ENCODE measurements at regions not wholly inside any gene's neighbourhood (a gene's known extent, or its start where the extent isn't known, plus 50 kb on each side); places are given as distances from the start of the nearest gene placed in this dataset.
"Not testable (repeated sequence)": the region's sequence is repeated elsewhere in the genome, so short reads cannot be mapped to it uniquely, and the experiment has no call there.

DNA sequence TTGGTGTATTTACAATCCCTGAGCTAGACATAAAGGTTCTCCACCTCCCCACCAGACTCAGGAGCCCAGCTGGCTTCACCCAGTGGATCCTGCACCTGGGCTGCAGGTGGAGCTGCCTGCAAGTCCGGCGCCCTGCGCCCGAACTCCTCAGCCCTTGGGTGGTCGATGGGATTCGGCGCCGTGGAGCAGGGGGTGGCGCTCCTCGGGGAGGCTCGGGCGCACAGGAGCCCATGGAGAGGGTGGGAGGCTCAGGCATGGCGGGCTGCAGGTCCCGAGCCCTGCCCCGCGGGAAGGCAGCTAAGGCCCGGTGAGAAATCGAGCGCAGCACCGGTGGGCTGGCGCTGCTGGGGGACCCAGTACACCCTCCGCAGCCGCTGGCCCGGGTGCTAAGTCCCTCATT, 1291.6 kb downstream of the ADGRL3 start:
- not testable (repeated sequence) for H4K12ac ChIP-seq (ENCODE audit: low read depth, low read length); H3K79me1 ChIP-seq (ENCODE audit: low read length); H2BK12ac ChIP-seq (ENCODE audit: low read length); H2BK120ac ChIP-seq (ENCODE audit: insufficient read depth, low read length, poor library complexity); H3K79me2 ChIP-seq (ENCODE audit: control insufficient read depth, insufficient read depth, low read length, poor library complexity); H3K9ac ChIP-seq (ENCODE audit: low read length); H3K18ac ChIP-seq (ENCODE audit: low read length); H3K23ac ChIP-seq (ENCODE audit: low read length); H3K27me3 ChIP-seq (ENCODE audit: insufficient read depth, low read length); DNase-seq; H3K4me2 ChIP-seq (ENCODE audit: low read length); H3K4me1 ChIP-seq (ENCODE audit: control insufficient read depth in 1 of 2, insufficient read depth in 2 of 2, low read length in 2 of 2); H4K8ac ChIP-seq (ENCODE audit: low read depth, low read length); H4K91ac ChIP-seq (ENCODE audit: low read depth, low read length); H3K9me3 ChIP-seq (ENCODE audit: insufficient read depth, low read depth, low read length); H2BK5ac ChIP-seq (ENCODE audit: low read depth, low read length, poor library complexity); H3K27ac ChIP-seq (ENCODE audit: low read depth, low read length); H2AK5ac ChIP-seq (ENCODE audit: low read length); H3K14ac ChIP-seq (ENCODE audit: low read length); H3K4me3 ChIP-seq (ENCODE audit: low read depth, low read length); H2AFZ ChIP-seq (ENCODE audit: insufficient read depth, low read length, poor library complexity); H3K36me3 ChIP-seq (ENCODE audit: control insufficient read depth in 1 of 2, insufficient read depth in 2 of 2, low read length in 2 of 2); H3K4ac ChIP-seq (ENCODE audit: low read depth, low read length)
- WGBS (ENCODE audit: extremely low coverage, insufficient coverage, insufficient read length) = no CpG with 5 or more reads among the region's 24 CpGs

DNA sequence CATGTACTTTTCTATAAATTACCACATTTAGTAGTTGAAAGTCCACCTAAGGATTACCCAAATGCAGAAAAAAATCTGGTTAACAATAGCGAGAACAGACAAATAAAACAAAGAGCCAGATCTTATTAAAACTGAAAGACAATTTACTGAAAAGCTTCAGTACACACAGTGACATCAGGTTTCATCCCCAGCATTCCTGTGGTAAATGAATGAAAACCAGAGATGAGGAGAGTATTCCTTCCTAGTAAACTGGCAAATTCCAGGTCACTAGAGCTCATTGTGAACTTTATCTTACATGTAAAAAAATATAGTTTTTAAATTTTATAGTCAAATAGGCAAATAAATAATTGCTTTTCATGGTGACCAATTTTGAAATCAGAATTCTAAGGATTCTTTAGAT, 1290.5 kb downstream of the ADGRL3 start:
- Histone ChIP-seq H4K8ac (ENCODE audit: low read depth, low read length) (no peak overlapping the region), H2AK5ac (ENCODE audit: low read length) (no peak overlapping the region), H3K4me2 (ENCODE audit: low read length) (no peak overlapping the region), H3K27me3 (ENCODE audit: insufficient read depth, low read length) (no peaks in the 10 kb centered on the region), H3K9me3 (ENCODE audit: insufficient read depth, low read depth, low read length) (peaks cover 4% of the 10 kb centered on the region), H3K23ac (ENCODE audit: low read length) (no peak overlapping the region), H2BK12ac (ENCODE audit: low read length) (no peak overlapping the region), H3K14ac (ENCODE audit: low read length) (no peak overlapping the region), H3K4me1 (ENCODE audit: control insufficient read depth in 1 of 2, insufficient read depth in 2 of 2, low read length in 2 of 2) (peaks cover 0 to 3% of the 10 kb centered on the region in 2 experiments), H3K4ac (ENCODE audit: low read depth, low read length) (no peak overlapping the region), H3K27ac (ENCODE audit: low read depth, low read length) (no peak overlapping the region), H4K12ac (ENCODE audit: low read depth, low read length) (no peak overlapping the region), H3K36me3 (ENCODE audit: control insufficient read depth in 1 of 2, insufficient read depth in 2 of 2, low read length in 2 of 2) (no peaks in the 10 kb centered on the region), H2BK120ac (ENCODE audit: insufficient read depth, low read length, poor library complexity) (no peak overlapping the region), H3K79me2 (ENCODE audit: control insufficient read depth, insufficient read depth, low read length, poor library complexity) (no peaks in the 10 kb centered on the region), H3K18ac (ENCODE audit: low read length) (no peak overlapping the region), H3K9ac (ENCODE audit: low read length) (no peak overlapping the region), H2AFZ (ENCODE audit: insufficient read depth, low read length, poor library complexity) (no peak overlapping the region), H4K91ac (ENCODE audit: low read depth, low read length) (no peak overlapping the region), H3K79me1 (ENCODE audit: low read length) (peaks cover 2% of the 10 kb centered on the region), H2BK5ac (ENCODE audit: low read depth, low read length, poor library complexity) (no peak overlapping the region), H3K4me3 (ENCODE audit: low read depth, low read length) (no peak overlapping the region)
- no peak for DNase-seq
- no CpG with 5 or more reads among the region's 1 CpG for WGBS (ENCODE audit: extremely low coverage, insufficient coverage, insufficient read length)

GRCh38 chr4:62487016-62487415, 1286.9 kb downstream of the ADGRL3 start:
- Histone ChIP-seq H3K18ac (ENCODE audit: low read length) (no peak overlapping the region), H3K23ac (ENCODE audit: low read length) (no peak overlapping the region), H3K9ac (ENCODE audit: low read length) (no peak overlapping the region), H3K36me3 (ENCODE audit: control insufficient read depth in 1 of 2, insufficient read depth in 2 of 2, low read length in 2 of 2) (no peaks in the 10 kb centered on the region), H4K91ac (ENCODE audit: low read depth, low read length) (no peak overlapping the region), H3K14ac (ENCODE audit: low read length) (no peak overlapping the region), H3K4ac (ENCODE audit: low read depth, low read length) (no peak overlapping the region), H3K4me3 (ENCODE audit: low read depth, low read length) (no peak overlapping the region), H2AFZ (ENCODE audit: insufficient read depth, low read length, poor library complexity) (peak overlapping the region; percentile 45), H3K4me1 (ENCODE audit: control insufficient read depth in 1 of 2, insufficient read depth in 2 of 2, low read length in 2 of 2) (peaks cover 4 to 6% of the 10 kb centered on the region in 2 experiments), H2AK5ac (ENCODE audit: low read length) (no peak overlapping the region), H3K79me2 (ENCODE audit: control insufficient read depth, insufficient read depth, low read length, poor library complexity) (no peaks in the 10 kb centered on the region), H2BK120ac (ENCODE audit: insufficient read depth, low read length, poor library complexity) (no peak overlapping the region), H4K12ac (ENCODE audit: low read depth, low read length) (no peak overlapping the region), H3K27ac (ENCODE audit: low read depth, low read length) (no peak overlapping the region), H4K8ac (ENCODE audit: low read depth, low read length) (no peak overlapping the region), H3K9me3 (ENCODE audit: insufficient read depth, low read depth, low read length) (no peaks in the 10 kb centered on the region), H3K4me2 (ENCODE audit: low read length) (no peak overlapping the region), H2BK5ac (ENCODE audit: low read depth, low read length, poor library complexity) (no peak overlapping the region), H3K27me3 (ENCODE audit: insufficient read depth, low read length) (no peaks in the 10 kb centered on the region), H2BK12ac (ENCODE audit: low read length) (no peak overlapping the region), H3K79me1 (ENCODE audit: low read length) (peaks cover 5% of the 10 kb centered on the region)
- no CpG with 5 or more reads among the region's 1 CpG for WGBS (ENCODE audit: extremely low coverage, insufficient coverage, insufficient read length)
- peak; percentile 8 to 17 for DNase-seq

DNA sequence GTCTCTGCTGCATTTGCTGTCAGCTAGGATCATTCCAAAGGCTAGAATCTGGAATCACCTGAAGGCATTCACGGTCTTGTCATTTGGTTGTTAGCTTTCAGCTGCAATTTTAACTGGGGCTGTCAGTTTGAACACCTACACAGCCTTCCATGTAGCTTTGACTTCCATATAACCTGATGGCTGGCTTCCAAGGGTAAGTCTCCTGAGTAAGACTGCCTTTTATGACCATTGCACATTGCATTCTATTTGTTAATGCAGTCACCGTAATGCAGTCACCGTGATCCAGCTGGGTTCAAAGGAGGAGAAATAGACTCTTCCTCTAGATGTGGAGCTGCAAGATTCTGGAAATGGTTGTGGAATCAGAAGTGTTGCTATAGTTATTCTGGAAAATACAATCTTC, 1284.2 kb downstream of the ADGRL3 start:
- Histone ChIP-seq H3K4me1 (ENCODE audit: control insufficient read depth in 1 of 2, insufficient read depth in 2 of 2, low read length in 2 of 2) (peaks cover 3 to 4% of the 10 kb centered on the region in 2 experiments), H3K27ac (ENCODE audit: low read depth, low read length) (no peak overlapping the region), H3K4ac (ENCODE audit: low read depth, low read length) (no peak overlapping the region), H3K14ac (ENCODE audit: low read length) (no peak overlapping the region), H3K36me3 (ENCODE audit: control insufficient read depth in 1 of 2, insufficient read depth in 2 of 2, low read length in 2 of 2) (no peaks in the 10 kb centered on the region), H4K8ac (ENCODE audit: low read depth, low read length) (no peak overlapping the region), H2AK5ac (ENCODE audit: low read length) (no peak overlapping the region), H3K79me1 (ENCODE audit: low read length) (peaks cover 3% of the 10 kb centered on the region), H4K12ac (ENCODE audit: low read depth, low read length) (no peak overlapping the region), H3K9ac (ENCODE audit: low read length) (no peak overlapping the region), H3K79me2 (ENCODE audit: control insufficient read depth, insufficient read depth, low read length, poor library complexity) (no peaks in the 10 kb centered on the region), H3K18ac (ENCODE audit: low read length) (no peak overlapping the region), H2AFZ (ENCODE audit: insufficient read depth, low read length, poor library complexity) (no peak overlapping the region), H3K23ac (ENCODE audit: low read length) (no peak overlapping the region), H2BK5ac (ENCODE audit: low read depth, low read length, poor library complexity) (no peak overlapping the region), H2BK12ac (ENCODE audit: low read length) (no peak overlapping the region), H3K4me3 (ENCODE audit: low read depth, low read length) (no peak overlapping the region), H3K4me2 (ENCODE audit: low read length) (no peak overlapping the region), H4K91ac (ENCODE audit: low read depth, low read length) (no peak overlapping the region), H2BK120ac (ENCODE audit: insufficient read depth, low read length, poor library complexity) (no peak overlapping the region), H3K9me3 (ENCODE audit: insufficient read depth, low read depth, low read length) (no peaks in the 10 kb centered on the region), H3K27me3 (ENCODE audit: insufficient read depth, low read length) (no peaks in the 10 kb centered on the region)
- WGBS (ENCODE audit: extremely low coverage, insufficient coverage, insufficient read length) = no CpG with 5 or more reads among the region's 3 CpGs
- DNase-seq = no peak

All from trophoblast cell (in vitro differentiated cells and primary cell).